ENCODE measurements at regions not wholly inside any gene's neighbourhood (a gene's known extent, or its start where the extent isn't known, plus 50 kb on each side); places are given as distances from the start of the nearest gene placed in this dataset.

DNA sequence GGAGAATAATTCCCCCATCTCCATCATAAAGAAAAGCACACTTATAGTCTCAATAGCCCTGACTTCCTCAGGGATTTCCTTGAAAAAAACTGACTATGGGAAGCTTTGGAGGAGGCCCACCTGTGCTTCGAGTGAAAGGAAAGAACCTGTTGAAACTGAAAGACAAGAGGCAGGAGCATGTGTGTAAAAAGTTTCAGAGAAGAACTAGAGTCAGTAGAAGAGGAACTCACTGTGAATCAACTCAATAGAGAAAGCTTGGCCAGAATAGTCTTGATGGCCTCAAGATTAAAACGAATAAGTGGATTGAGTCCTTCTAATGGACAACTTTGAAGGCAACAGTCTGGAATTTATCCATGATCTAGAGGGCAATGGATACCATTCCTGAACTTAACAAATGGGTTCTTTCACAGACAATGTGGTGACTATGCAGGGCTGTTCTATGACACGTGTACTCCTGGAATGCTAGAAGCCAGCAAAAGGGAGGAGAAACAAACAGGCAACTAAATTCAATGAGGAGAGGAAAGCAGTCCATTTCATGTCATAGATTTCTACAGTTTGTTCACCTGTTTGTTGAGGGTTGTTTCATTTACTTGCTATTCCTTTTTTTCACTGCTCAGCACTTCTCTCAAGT lies 442.3 kb downstream of the GRB14 start:
- TF ChIP-seq, protein P1, sequence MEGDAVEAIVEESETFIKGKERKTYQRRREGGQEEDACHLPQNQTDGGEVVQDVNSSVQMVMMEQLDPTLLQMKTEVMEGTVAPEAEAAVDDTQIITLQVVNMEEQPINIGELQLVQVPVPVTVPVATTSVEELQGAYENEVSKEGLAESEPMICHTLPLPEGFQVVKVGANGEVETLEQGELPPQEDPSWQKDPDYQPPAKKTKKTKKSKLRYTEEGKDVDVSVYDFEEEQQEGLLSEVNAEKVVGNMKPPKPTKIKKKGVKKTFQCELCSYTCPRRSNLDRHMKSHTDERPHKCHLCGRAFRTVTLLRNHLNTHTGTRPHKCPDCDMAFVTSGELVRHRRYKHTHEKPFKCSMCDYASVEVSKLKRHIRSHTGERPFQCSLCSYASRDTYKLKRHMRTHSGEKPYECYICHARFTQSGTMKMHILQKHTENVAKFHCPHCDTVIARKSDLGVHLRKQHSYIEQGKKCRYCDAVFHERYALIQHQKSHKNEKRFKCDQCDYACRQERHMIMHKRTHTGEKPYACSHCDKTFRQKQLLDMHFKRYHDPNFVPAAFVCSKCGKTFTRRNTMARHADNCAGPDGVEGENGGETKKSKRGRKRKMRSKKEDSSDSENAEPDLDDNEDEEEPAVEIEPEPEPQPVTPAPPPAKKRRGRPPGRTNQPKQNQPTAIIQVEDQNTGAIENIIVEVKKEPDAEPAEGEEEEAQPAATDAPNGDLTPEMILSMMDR (IDR thresholded peaks at IDR 0.05), result no peak
- no peak for TF ChIP-seq POLR2A (IDR thresholded peaks at IDR 0.05; ENCODE audit: low read depth)

Data from esophagus muscularis mucosa (tissue), 3 donors.